PFSK-1 (cell line): ENCODE measurements at regions not wholly inside any gene's neighbourhood (a gene's known extent, or its start where the extent isn't known, plus 50 kb on each side); places are given as distances from the start of the nearest gene placed in this dataset.

Experiments used
- FOXP2 ChIP-seq: optimal IDR thresholded peaks from 2 replicates; pipeline ENCODE3; 2011; ENCODE audit warnings: borderline replicate concordance, control low read depth, inconsistent platforms; ENCODE audit not compliant: insufficient read depth; ENCODE audit errors: extremely low read length, extremely low read depth
- POLR2AphosphoS5 ChIP-seq: IDR thresholded peaks from 2 replicates; pipeline ENCODE4 v1.6.1; 2012; ENCODE audit warnings: low read depth, mild to moderate bottlenecking, control low read depth, low read length, moderate library complexity
- SIN3A ChIP-seq: IDR thresholded peaks from 2 replicates; pipeline ENCODE4 v1.6.1; 2012; ENCODE audit warnings: mild to moderate bottlenecking, low read length, moderate library complexity, borderline replicate concordance; ENCODE audit not compliant: insufficient read depth
- TAF1 ChIP-seq: IDR thresholded peaks from 2 replicates; pipeline ENCODE4 v1.6.1; 2012; ENCODE audit warnings: low read length, control low read depth, borderline replicate concordance; ENCODE audit not compliant: insufficient read depth
- TF ChIP-seq, protein P1 (sequence below), 2 experiments: IDR thresholded peaks; 2 replicates each; pipeline versions ENCODE4 v1.6.1 to v1.8.0; 2011 to 2012; ENCODE audit warnings: low read depth in 2 of 2, low read length in 2 of 2, control low read depth in 1 of 2, inconsistent platforms in 1 of 2, mild to moderate bottlenecking in 1 of 2, moderate library complexity in 1 of 2; ENCODE audit not compliant: insufficient read depth in 1 of 2

GRCh38 chr3:61460636-61461035, 100.7 kb upstream of the PTPRG start:
- TF ChIP-seq POLR2AphosphoS5: no peak
- TF ChIP-seq, protein P1, sequence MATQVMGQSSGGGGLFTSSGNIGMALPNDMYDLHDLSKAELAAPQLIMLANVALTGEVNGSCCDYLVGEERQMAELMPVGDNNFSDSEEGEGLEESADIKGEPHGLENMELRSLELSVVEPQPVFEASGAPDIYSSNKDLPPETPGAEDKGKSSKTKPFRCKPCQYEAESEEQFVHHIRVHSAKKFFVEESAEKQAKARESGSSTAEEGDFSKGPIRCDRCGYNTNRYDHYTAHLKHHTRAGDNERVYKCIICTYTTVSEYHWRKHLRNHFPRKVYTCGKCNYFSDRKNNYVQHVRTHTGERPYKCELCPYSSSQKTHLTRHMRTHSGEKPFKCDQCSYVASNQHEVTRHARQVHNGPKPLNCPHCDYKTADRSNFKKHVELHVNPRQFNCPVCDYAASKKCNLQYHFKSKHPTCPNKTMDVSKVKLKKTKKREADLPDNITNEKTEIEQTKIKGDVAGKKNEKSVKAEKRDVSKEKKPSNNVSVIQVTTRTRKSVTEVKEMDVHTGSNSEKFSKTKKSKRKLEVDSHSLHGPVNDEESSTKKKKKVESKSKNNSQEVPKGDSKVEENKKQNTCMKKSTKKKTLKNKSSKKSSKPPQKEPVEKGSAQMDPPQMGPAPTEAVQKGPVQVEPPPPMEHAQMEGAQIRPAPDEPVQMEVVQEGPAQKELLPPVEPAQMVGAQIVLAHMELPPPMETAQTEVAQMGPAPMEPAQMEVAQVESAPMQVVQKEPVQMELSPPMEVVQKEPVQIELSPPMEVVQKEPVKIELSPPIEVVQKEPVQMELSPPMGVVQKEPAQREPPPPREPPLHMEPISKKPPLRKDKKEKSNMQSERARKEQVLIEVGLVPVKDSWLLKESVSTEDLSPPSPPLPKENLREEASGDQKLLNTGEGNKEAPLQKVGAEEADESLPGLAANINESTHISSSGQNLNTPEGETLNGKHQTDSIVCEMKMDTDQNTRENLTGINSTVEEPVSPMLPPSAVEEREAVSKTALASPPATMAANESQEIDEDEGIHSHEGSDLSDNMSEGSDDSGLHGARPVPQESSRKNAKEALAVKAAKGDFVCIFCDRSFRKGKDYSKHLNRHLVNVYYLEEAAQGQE (IDR thresholded peaks at IDR 0.05; ENCODE audit: insufficient read depth in 1 of 2, low read depth in 2 of 2, low read length in 2 of 2): no peak
- TF ChIP-seq SIN3A: no peak
- TF ChIP-seq FOXP2: no peak
- no peak for TF ChIP-seq TAF1

- TF ChIP-seq, protein P1 (IDR thresholded peaks at IDR 0.05; ENCODE audit: insufficient read depth in 1 of 2, low read depth in 2 of 2, low read length in 2 of 2): no peak
- no peak for TF ChIP-seq SIN3A
- no peak for TF ChIP-seq FOXP2
- TF ChIP-seq TAF1: no peak
- TF ChIP-seq POLR2AphosphoS5: no peak
These were observed 98.2 kb upstream of the PTPRG start for GRCh38 chr3:61463191-61463590.

- TF ChIP-seq FOXP2 (no peak), TAF1 (no peak), SIN3A (no peak), POLR2AphosphoS5 (no peak)
- TF ChIP-seq, protein P1 (IDR thresholded peaks at IDR 0.05; ENCODE audit: insufficient read depth in 1 of 2, low read depth in 2 of 2, low read length in 2 of 2): no peak
These were observed 96.7 kb upstream of the PTPRG start for GRCh38 chr3:61464518-61465140.

DNA sequence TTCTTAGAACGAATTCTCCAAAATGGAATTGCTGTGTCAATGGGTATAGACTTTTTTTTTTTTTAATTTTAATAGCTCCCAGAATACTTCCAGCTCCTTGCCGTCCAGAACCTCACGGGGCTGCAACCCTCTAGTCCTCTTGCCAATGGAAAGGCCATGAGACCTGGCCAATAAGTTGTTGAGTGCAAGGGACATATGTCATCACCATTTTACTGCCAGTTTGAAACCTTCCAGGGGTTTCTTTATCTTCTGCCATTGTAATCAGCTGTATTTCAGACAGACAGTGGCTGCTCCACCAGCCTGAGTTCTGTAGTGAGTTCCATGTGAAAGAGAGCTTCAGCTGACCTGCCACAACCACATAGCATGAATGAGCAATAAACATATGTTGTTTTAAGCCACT, 95.0 kb upstream of the PTPRG start:
- TF ChIP-seq SIN3A (no peak), TAF1 (no peak), POLR2AphosphoS5 (no peak), FOXP2 (no peak)
- TF ChIP-seq, protein P1 (IDR thresholded peaks at IDR 0.05; ENCODE audit: insufficient read depth in 1 of 2, low read depth in 2 of 2, low read length in 2 of 2): no peak

DNA sequence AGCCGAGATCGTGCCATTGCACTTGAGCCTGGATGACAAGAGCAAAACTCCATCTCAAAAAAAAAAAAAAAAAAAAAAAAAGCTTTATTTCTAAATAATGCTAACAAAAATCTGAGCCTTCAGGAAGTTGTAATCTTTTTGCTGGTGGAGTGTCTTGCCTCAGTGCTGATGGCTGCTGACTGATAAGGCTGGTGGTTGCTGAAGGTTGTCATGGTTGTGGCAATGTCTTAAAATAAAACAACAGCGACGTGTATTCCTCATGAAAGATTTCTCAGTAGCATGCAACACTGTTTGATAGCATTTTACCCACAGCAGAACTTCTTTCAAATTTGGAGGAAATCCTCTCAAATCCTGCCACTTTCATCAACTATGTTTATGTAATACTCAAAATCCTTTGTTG, 77.4 kb upstream of the PTPRG start:
- TF ChIP-seq POLR2AphosphoS5 (no peak), SIN3A (no peak), FOXP2 (no peak), TAF1 (no peak)
- TF ChIP-seq, protein P1 (IDR thresholded peaks at IDR 0.05; ENCODE audit: insufficient read depth in 1 of 2, low read depth in 2 of 2, low read length in 2 of 2): no peak
